GM21619 (cell line): ENCODE measurements at regions not wholly inside any gene's neighbourhood (a gene's known extent, or its start where the extent isn't known, plus 50 kb on each side); places are given as distances from the start of the nearest gene placed in this dataset.
"Not testable (repeated sequence)": the region's sequence is repeated elsewhere in the genome, so short reads cannot be mapped to it uniquely, and the experiment has no call there.

Experiments
- ATAC-seq: cut with Tn5 transposase; IDR thresholded peaks from one replicate; pipeline ENCODE4 v1.9.1; 2021; ENCODE audit not compliant: unreplicated experiment

- ATAC-seq = no peak
Observed at GRCh38 chr12:126224032-126224431, 1158.8 kb downstream of the AACS start.

GRCh38 chr12:126228936-126229335, 1163.7 kb downstream of the AACS start:
- ATAC-seq = no peak

- ATAC-seq = no peak
Observed at GRCh38 chr12:126232711-126233110, 1167.5 kb downstream of the AACS start.

- ATAC-seq = no peak
Observed at GRCh38 chr12:126233625-126234024, 1168.4 kb downstream of the AACS start.

GRCh38 chr12:126243814-126244440, 1178.7 kb downstream of the AACS start:
- ATAC-seq = no peak

- ATAC-seq = no peak
Observed at GRCh38 chr12:126247936-126248335, 1182.7 kb downstream of the AACS start.

- no peak for ATAC-seq
Observed at GRCh38 chr12:126248871-126249403, 1183.7 kb downstream of the AACS start.

GRCh38 chr12:126258190-126258589, 1193.0 kb downstream of the AACS start:
- no peak for ATAC-seq

- no peak for ATAC-seq
Observed at GRCh38 chr12:126262829-126263228, 1197.6 kb downstream of the AACS start.

- ATAC-seq = no peak
Observed at GRCh38 chr12:126268222-126268621, 1203.0 kb downstream of the AACS start.

- ATAC-seq = no peak
Observed at GRCh38 chr12:126271159-126271558, 1205.9 kb downstream of the AACS start.

- ATAC-seq = no peak
Observed at GRCh38 chr12:126282691-126283090, 1217.5 kb downstream of the AACS start.

- no peak for ATAC-seq
Observed at GRCh38 chr12:126286203-126286602, 1221.0 kb downstream of the AACS start.

- no peak for ATAC-seq
Observed at GRCh38 chr12:126290456-126290855, 1225.2 kb downstream of the AACS start.

GRCh38 chr12:126291987-126292386, 1226.8 kb downstream of the AACS start:
- not testable (repeated sequence) for ATAC-seq

GRCh38 chr12:126295652-126296051, 1230.4 kb downstream of the AACS start:
- no peak for ATAC-seq

- ATAC-seq = no peak
Observed at GRCh38 chr12:126309278-126309677, 1244.0 kb downstream of the AACS start.

- ATAC-seq = no peak
Observed at GRCh38 chr12:126312457-126312856, 1247.2 kb downstream of the AACS start.

- no peak for ATAC-seq
Observed at GRCh38 chr12:126316411-126316810, 1251.2 kb downstream of the AACS start.

- no peak for ATAC-seq
Observed at GRCh38 chr12:126337556-126338441, 1272.6 kb downstream of the AACS start.

GRCh38 chr12:126342866-126343265, 1277.6 kb downstream of the AACS start:
- ATAC-seq = no peak

- no peak for ATAC-seq
Observed at GRCh38 chr12:126343321-126343720, 1278.1 kb downstream of the AACS start.
